HL-60 (cell line): ENCODE measurements at regions not wholly inside any gene's neighbourhood (a gene's known extent, or its start where the extent isn't known, plus 50 kb on each side); places are given as distances from the start of the nearest gene placed in this dataset.

ENCODE experiments used
- DNase-seq, 2 experiments: peaks; one replicate each; pipeline ENCODE4 v3.0.0-alpha.2; 2010 to 2020; ENCODE audit warnings: low read depth in 1 of 2, low spot score in 1 of 2
- H3K27ac ChIP-seq: fragments of 250-450 bp; sonication (Bioruptor Pico); replicated peaks from 2 replicates; pipeline ENCODE4 v1.5.1; 2020; ENCODE audit warnings: mild to moderate bottlenecking, moderate library complexity
- H3K27me3 ChIP-seq: fragments of 250-450 bp; sonication (Bioruptor Pico); 2 replicates; pipeline ENCODE4 v1.5.1; 2021; ENCODE audit warnings: mild to moderate bottlenecking, moderate library complexity; ENCODE audit not compliant: insufficient read depth, poor library complexity, severe bottlenecking
- H3K4me3 ChIP-seq: replicated peaks from 2 replicates; pipeline ENCODE4 v1.5.1; 2011; ENCODE audit warnings: mild to moderate bottlenecking, control low read depth, low read length; ENCODE audit not compliant: insufficient read depth
- CTCF ChIP-seq: IDR thresholded peaks from one replicate; pipeline ENCODE4 v1.5.1; 2011; ENCODE audit warnings: low read length, control low read depth, inconsistent platforms; ENCODE audit not compliant: insufficient read depth
- GABPA ChIP-seq: IDR thresholded peaks from 2 replicates; pipeline ENCODE4 v1.6.1; 2012; ENCODE audit warnings: low read depth
- POLR2AphosphoS5 ChIP-seq: IDR thresholded peaks from 2 replicates; pipeline ENCODE4 v1.6.1; 2012; ENCODE audit warnings: low read depth
- SPI1 ChIP-seq: IDR thresholded peaks from 2 replicates; pipeline ENCODE4 v1.6.1; 2012; ENCODE audit warnings: low read depth, mild to moderate bottlenecking, borderline replicate concordance
- TF ChIP-seq, protein P1 (sequence below): IDR thresholded peaks from 2 replicates; pipeline ENCODE4 v1.6.1; 2012; ENCODE audit warnings: low read depth; ENCODE audit not compliant: insufficient replicate concordance

DNA sequence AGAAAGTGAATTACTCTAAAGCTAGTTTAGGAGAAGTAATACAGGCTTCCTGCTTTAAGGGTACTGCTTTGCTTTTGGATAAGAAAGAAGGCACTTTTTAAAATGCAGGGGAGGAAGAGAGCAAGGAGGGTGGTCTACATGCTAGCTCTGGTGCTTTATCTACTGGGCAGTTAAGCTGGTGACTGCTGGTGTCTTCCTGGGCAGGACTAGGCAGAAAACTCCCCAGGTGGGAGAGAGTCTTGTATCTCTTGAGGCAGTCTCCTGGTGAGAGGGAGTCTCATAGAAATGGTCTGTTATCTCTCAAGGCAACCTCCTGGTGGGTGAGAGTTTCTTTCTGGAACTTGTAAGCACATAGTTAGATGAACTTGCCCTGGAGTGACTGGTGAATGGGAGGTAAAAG is 953.9 kb upstream of the GOT2 start:
- Histone ChIP-seq H3K27ac (no peak overlapping the region), H3K27me3 (no peaks in the 10 kb centered on the region), H3K4me3 (no peak overlapping the region)
- TF ChIP-seq POLR2AphosphoS5 (no peak), SPI1 (no peak), GABPA (no peak), CTCF (no peak)
- TF ChIP-seq, protein P1, sequence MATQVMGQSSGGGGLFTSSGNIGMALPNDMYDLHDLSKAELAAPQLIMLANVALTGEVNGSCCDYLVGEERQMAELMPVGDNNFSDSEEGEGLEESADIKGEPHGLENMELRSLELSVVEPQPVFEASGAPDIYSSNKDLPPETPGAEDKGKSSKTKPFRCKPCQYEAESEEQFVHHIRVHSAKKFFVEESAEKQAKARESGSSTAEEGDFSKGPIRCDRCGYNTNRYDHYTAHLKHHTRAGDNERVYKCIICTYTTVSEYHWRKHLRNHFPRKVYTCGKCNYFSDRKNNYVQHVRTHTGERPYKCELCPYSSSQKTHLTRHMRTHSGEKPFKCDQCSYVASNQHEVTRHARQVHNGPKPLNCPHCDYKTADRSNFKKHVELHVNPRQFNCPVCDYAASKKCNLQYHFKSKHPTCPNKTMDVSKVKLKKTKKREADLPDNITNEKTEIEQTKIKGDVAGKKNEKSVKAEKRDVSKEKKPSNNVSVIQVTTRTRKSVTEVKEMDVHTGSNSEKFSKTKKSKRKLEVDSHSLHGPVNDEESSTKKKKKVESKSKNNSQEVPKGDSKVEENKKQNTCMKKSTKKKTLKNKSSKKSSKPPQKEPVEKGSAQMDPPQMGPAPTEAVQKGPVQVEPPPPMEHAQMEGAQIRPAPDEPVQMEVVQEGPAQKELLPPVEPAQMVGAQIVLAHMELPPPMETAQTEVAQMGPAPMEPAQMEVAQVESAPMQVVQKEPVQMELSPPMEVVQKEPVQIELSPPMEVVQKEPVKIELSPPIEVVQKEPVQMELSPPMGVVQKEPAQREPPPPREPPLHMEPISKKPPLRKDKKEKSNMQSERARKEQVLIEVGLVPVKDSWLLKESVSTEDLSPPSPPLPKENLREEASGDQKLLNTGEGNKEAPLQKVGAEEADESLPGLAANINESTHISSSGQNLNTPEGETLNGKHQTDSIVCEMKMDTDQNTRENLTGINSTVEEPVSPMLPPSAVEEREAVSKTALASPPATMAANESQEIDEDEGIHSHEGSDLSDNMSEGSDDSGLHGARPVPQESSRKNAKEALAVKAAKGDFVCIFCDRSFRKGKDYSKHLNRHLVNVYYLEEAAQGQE, result no peak
- no peak for DNase-seq

DNA sequence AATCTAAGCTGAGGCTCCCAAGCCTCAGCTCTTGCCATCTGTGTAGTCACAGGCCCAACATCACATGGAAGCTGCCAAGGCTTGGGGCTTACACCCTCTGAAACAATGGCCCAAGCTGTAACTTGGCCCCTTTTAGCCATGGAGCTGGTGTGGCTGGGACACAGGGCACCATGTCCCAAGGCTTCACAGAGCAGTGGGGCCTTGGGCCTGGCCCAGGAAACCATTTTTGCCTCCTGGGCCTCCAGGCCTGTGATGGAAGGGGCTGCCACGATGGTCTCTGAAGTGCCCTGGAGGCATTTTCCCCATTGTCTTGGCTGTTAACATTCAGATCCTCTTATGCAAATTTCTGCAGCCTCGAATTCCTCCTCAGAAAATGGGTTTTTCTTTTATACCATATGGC is 952.3 kb upstream of the GOT2 start:
- Histone ChIP-seq H3K27ac (no peak overlapping the region), H3K27me3 (no peaks in the 10 kb centered on the region), H3K4me3 (no peak overlapping the region)
- TF ChIP-seq, protein P1, result no peak
- TF ChIP-seq POLR2AphosphoS5 (no peak), GABPA (no peak), CTCF (no peak), SPI1 (no peak)
- no peak for DNase-seq

GRCh38 chr16:59684911-59685310 is 950.8 kb upstream of the GOT2 start:
- TF ChIP-seq GABPA, result no peak
- no peak for TF ChIP-seq POLR2AphosphoS5
- TF ChIP-seq, protein P1, result no peak
- TF ChIP-seq CTCF, result no peak
- no peak for TF ChIP-seq SPI1
- H3K27ac ChIP-seq, result no peak overlapping the region
- no peak for DNase-seq
- H3K4me3 ChIP-seq, result no peak overlapping the region
- no peaks in the 10 kb centered on the region for H3K27me3 ChIP-seq
